ENCODE measurements at regions not wholly inside any gene's neighbourhood (a gene's known extent, or its start where the extent isn't known, plus 50 kb on each side); places are given as distances from the start of the nearest gene placed in this dataset.

DNA sequence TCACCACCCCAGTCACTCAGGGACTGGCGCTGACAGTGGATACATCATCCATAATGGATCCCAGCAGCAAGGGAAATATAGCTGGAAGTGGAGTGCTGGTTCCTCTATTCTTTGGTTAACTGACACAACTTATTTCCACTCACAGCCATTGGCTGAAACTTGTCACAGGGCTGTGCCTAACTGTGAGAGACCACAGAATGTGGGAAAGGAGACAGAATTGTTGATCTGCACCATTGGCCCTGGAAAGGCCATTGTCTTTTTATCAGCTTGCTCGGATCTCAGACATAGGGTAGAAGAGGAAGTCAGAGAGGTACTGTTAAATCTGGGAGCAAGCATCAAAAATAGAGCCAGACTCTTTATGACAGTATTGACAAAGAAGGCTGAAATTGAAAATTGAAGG, 451.3 kb downstream of the AJAP1 start:
- no peak for DNase-seq

DNA sequence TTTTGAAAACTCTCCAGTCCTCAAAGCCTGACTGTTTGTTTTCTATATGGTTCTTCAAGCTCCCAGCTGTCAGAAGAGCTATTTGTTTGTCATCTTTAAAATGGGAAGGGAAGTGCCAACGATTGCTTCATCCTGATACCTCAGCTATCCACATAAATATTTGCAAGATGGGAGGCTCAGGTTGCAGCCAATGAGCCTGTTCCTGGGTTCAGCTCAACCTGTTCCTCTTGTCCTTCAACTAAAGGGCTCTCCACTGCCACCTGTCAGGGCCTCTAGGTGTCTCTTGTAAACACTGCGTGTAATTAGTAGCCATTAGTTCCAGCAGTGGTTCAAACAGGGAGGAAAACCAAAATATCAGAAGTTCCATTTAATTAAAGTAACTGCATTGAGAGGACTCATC, 445.1 kb downstream of the AJAP1 start:
- peak; percentile 96 for DNase-seq

DNA sequence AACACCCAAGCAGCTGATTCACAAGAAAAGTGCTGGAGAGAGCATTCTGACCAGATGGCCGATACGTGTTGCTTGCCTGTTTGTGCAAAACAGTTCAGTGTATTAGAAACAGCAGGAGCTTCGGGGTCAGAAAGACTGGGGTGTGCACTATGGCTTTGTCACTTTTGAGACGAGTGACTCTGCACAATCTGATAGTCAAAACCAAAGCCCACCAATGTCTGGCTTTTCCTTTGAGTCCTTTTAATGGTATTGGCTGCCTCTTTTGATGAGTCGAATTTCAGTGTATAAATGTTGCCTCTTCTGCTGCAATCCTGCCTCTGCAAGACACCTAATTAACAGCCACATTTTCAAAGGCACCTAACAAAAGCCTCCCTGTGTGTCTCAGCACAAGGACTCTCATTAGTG, 444.6 kb downstream of the AJAP1 start:
- peak; percentile 76 for DNase-seq

GRCh38 chr1:5093042-5093441, 438.6 kb downstream of the AJAP1 start:
- no peak for DNase-seq

- no peak for DNase-seq
Observed at GRCh38 chr1:5084676-5085075, 430.3 kb downstream of the AJAP1 start.

DNA sequence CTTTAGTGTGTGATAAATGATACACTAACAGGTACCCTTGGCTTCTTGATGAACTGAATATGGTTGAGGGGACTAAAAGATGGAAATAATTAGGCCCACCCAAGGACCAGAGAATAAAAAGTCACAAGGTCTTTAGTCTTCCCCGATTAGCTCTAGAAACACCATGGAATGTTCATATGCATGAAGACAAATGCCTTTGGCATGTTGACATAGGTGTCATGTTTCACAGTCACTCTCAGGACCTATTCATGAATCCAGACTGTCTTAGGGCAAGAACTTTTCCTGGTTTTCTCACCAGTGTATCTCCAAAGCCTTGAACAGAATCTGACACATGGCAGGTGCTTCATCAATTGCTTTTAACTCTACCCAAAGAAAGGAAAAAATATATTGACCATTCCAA, 412.8 kb downstream of the AJAP1 start:
- DNase-seq, result peak; percentile 25

- DNase-seq, result no peak
Observed at GRCh38 chr1:5053744-5054143, 399.3 kb downstream of the AJAP1 start.

- DNase-seq, result no peak
Observed at GRCh38 chr1:5029136-5029535, 374.7 kb downstream of the AJAP1 start.

DNA sequence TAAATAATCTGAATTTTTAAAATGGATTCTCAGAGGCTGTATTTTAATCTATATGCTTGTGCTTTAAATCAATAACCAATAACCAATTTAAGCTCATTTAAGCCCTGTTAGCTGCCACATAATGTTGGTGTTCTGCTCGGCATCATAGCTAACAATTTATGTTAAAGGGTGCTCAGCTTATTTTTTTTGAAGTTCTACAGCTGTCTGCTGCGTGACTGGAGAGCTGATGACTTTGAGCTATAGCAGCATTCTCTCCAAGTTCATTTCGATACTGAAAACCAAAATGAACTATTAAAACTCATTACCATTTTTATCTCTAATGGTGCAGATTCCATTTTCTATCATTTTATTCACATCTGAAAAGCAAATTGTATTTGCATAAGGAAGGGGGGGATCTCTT, 357.8 kb downstream of the AJAP1 start:
- no peak for DNase-seq

GRCh38 chr1:5010656-5011055, 356.2 kb downstream of the AJAP1 start:
- DNase-seq, result no peak

DNA sequence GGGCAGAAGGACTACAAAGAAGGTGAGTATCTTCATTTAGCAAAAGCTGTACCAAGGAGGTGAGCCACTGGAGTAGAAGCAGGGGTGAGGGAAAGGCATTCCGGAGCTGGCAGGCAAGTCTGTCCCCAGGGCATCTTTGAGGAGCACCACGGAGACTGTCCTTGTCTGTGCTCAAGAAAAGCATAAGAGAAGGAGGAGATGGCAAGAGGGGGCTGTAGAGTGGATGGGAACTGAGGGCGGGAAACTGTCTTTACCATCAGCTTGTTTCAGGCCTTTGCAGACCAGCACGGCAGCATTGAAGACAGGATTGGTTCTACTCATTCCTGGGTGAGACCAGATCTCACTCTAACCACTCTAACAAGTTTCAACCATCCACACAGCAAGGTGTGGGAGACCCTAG, 355.8 kb downstream of the AJAP1 start:
- DNase-seq, result no peak

- no peak for DNase-seq
Observed at GRCh38 chr1:5009376-5010065, 355.1 kb downstream of the AJAP1 start.

DNA sequence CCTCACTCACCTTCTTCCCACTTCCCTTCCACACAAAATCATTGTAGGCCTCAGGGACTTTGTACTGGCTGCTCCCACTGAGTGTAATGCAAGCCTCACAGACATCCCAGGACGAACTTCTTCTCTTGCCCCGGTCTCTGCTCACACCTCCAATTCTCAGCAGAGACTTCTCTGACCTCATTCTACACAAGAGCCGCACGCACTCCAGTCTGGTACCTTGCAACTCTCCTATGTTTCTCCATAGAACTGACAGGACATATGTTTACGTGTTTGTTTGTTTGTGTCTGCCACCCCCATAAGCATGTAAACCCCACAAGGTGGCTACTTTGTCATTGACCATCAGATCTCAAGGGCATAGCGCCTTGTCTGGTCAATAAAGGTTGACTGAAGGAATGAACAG, 350.8 kb downstream of the AJAP1 start:
- DNase-seq, result no peak

DNA sequence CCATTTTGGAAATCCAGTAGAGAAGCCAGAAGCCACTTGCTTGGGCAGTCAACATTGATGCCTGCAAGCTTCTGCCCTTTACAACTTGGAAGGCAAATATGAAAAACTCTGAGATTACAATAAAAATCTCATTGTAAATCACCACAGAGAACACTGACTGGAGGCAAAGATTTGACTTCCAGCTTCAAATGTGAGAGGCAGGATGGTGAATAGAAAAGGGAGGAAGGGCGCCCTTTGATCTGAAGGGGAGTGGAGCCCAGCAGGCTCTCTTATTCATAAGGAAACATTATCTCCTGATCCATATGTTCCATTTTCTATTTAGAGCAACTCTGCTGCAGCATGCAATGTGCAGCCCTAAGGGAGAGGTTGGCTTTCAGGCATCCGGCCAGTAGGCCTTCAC, 348.3 kb downstream of the AJAP1 start:
- no peak for DNase-seq

DNA sequence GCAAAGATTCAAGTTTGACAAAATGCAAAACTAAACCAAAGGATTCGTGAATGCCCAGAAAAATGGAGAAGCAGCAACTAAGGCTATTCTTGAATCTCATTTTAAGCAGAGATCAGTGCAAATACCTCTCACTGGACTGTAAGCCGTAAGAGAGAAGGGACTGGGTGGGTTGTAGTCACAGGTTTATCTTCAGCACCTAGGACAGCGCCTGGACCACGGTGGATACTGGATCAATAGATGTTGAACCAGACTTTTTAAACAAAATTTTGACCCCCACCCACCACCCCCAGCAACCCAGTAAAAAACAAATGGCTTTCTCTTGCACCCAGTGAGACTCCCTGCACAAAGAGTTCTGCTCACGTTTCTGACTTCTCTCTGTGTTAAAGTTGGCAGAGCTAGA, 347.1 kb downstream of the AJAP1 start:
- no peak for DNase-seq

GRCh38 chr1:4986306-4986705, 331.9 kb downstream of the AJAP1 start:
- DNase-seq, result no peak

- no peak for DNase-seq
Observed at GRCh38 chr1:4984841-4985240, 330.4 kb downstream of the AJAP1 start.

DNA sequence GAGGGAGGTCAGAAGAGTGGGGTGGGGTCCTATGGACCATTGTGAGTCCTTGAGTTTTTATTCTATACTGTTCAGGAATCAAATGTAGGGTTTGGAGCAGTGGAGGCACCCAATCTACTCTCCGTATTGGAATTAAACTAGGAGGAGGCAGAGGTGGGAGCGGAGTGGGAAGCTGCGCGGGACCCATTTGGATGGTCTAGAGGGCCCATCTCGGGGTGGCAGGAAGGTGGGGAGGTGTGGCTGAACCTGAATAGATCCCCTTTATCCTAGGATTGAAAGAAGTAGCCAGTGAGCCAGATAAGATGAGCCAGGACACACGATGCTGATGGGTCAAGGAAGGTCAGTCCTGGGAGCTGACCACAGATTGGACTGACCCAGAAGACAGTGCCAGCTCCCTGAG, 325.8 kb downstream of the AJAP1 start:
- DNase-seq, result no peak

- no peak for DNase-seq
Observed at GRCh38 chr1:4978660-4979390, 324.4 kb downstream of the AJAP1 start.

- no peak for DNase-seq
Observed at GRCh38 chr1:4977701-4978100, 323.3 kb downstream of the AJAP1 start.

GRCh38 chr1:4976859-4977440, 322.5 kb downstream of the AJAP1 start:
- DNase-seq, result no peak

- DNase-seq, result no peak
Observed at GRCh38 chr1:4975856-4976255, 321.4 kb downstream of the AJAP1 start.

GRCh38 chr1:4974981-4975685, 320.7 kb downstream of the AJAP1 start:
- DNase-seq, result no peak

DNA sequence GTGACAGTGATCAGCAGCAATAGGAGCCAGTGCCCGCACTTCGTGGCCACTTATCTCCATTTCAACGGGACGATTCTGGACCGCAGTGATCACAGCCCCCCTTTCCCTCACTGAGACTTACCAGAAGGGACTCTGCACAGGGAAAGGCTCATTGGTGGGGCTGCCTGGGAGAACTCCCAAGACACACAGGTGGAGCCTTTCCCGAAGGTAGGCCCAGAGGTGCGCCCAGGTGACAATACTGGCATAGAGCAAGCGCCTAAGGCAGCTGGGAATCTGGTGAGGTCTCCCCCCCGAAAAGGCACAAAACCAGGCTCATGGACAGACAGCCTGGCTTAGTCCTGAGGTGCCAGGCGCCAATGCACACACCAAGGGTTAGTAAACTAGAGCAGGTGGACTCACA, 318.9 kb downstream of the AJAP1 start:
- no peak for DNase-seq

Data from NCI-H1105 treated with DMSO at 0.1 percent for 48 hours (cell line).